Keratinocyte (primary cell): ENCODE measurements at regions not wholly inside any gene's neighbourhood (a gene's known extent, or its start where the extent isn't known, plus 50 kb on each side); places are given as distances from the start of the nearest gene placed in this dataset.

ENCODE experiments used
- EZH2 ChIP-seq: IDR thresholded peaks from one replicate; pipeline ENCODE4 v1.6.1; 2012; ENCODE audit warnings: inconsistent platforms, mild to moderate bottlenecking, low read length, moderate library complexity
- TF ChIP-seq, protein P1 (sequence below), 3 experiments: IDR thresholded peaks in 1 of 3; conservative IDR thresholded peaks in 1 of 3; optimal IDR thresholded peaks in 1 of 3; 2 replicates in 2 of 3; 3 replicates in 1 of 3; pipeline versions ENCODE3 to v1.5.1; 2011; ENCODE audit warnings: low read length in 3 of 3, mild to moderate bottlenecking in 3 of 3, moderate library complexity in 2 of 3, control low read depth in 1 of 3, inconsistent platforms in 1 of 3; ENCODE audit not compliant: insufficient read depth in 2 of 3; ENCODE audit errors: extremely low read depth in 1 of 3

GRCh38 chr9:86521322-86521721, 167.1 kb upstream of the TUT7 start:
- TF ChIP-seq, protein P1, sequence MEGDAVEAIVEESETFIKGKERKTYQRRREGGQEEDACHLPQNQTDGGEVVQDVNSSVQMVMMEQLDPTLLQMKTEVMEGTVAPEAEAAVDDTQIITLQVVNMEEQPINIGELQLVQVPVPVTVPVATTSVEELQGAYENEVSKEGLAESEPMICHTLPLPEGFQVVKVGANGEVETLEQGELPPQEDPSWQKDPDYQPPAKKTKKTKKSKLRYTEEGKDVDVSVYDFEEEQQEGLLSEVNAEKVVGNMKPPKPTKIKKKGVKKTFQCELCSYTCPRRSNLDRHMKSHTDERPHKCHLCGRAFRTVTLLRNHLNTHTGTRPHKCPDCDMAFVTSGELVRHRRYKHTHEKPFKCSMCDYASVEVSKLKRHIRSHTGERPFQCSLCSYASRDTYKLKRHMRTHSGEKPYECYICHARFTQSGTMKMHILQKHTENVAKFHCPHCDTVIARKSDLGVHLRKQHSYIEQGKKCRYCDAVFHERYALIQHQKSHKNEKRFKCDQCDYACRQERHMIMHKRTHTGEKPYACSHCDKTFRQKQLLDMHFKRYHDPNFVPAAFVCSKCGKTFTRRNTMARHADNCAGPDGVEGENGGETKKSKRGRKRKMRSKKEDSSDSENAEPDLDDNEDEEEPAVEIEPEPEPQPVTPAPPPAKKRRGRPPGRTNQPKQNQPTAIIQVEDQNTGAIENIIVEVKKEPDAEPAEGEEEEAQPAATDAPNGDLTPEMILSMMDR (optimal IDR thresholded peaks at IDR 0.05 in 1 of 3, IDR thresholded peaks at IDR 0.05 in 1 of 3, conservative IDR thresholded peaks at IDR 0.05 in 1 of 3; ENCODE audit: extremely low read depth in 1 of 3, insufficient read depth in 2 of 3, low read length in 3 of 3) = no peak
- no peak for TF ChIP-seq EZH2
